ENCODE measurements at regions not wholly inside any gene's neighbourhood (a gene's known extent, or its start where the extent isn't known, plus 50 kb on each side); places are given as distances from the start of the nearest gene placed in this dataset.

DNA sequence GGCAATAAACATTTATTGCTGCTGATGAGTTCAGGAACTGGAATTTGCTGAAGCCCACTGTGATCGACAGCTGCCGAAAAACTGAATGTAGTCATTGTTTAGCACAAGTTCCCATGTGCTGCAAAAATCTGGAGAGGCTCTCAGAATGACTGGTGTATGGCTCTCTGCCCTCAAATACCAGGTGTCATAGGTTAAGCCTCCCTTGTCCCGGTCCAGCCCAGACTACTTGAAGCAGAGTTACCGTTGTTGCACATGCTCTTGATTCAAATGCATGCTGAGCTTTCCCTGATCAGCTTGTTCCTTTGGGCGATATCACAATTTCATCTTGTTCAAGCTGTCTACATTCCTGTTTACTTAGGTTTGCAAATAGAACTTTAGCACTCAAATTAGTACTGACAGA lies 625.2 kb downstream of the CPS1 start:
- Histone ChIP-seq H3K4me2 (ENCODE audit: insufficient read depth, low read length) (no peak overlapping the region), H3K9ac (ENCODE audit: low read depth, low read length) (no peak overlapping the region), H3K27ac (ENCODE audit: low read length) (no peak overlapping the region), H2AFZ (ENCODE audit: low read depth, low read length) (no peak overlapping the region), H4K20me1 (ENCODE audit: insufficient read depth, low read length) (no peaks in the 10 kb centered on the region), H3K79me2 (ENCODE audit: insufficient read depth, low read length) (no peaks in the 10 kb centered on the region), H3K4me3 (ENCODE audit: low read depth in 1 of 2, low read length in 2 of 2) (no peak overlapping the region), H3K36me3 (ENCODE audit: insufficient read depth, low read length) (no peaks in the 10 kb centered on the region), H3K27me3 (ENCODE audit: insufficient read depth, low read length, poor library complexity) (no peaks in the 10 kb centered on the region), H3K9me3 (ENCODE audit: insufficient read depth, low read length, severe bottlenecking) (no peaks in the 10 kb centered on the region), H3K4me1 (ENCODE audit: insufficient read depth, low read length) (no peaks in the 10 kb centered on the region)
- ATAC-seq (ENCODE audit: insufficient read depth, low read depth), result no peak
- DNase-seq, result no peak
- TF ChIP-seq, protein P1, sequence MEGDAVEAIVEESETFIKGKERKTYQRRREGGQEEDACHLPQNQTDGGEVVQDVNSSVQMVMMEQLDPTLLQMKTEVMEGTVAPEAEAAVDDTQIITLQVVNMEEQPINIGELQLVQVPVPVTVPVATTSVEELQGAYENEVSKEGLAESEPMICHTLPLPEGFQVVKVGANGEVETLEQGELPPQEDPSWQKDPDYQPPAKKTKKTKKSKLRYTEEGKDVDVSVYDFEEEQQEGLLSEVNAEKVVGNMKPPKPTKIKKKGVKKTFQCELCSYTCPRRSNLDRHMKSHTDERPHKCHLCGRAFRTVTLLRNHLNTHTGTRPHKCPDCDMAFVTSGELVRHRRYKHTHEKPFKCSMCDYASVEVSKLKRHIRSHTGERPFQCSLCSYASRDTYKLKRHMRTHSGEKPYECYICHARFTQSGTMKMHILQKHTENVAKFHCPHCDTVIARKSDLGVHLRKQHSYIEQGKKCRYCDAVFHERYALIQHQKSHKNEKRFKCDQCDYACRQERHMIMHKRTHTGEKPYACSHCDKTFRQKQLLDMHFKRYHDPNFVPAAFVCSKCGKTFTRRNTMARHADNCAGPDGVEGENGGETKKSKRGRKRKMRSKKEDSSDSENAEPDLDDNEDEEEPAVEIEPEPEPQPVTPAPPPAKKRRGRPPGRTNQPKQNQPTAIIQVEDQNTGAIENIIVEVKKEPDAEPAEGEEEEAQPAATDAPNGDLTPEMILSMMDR (IDR thresholded peaks at IDR 0.05; ENCODE audit: borderline replicate concordance, extremely low read depth, low read length, poor library complexity, severe bottlenecking), result no peak
- TF ChIP-seq EZH2 (IDR thresholded peaks at IDR 0.05; ENCODE audit: borderline replicate concordance, low read depth, low read length, severe bottlenecking), result no peak

DNA sequence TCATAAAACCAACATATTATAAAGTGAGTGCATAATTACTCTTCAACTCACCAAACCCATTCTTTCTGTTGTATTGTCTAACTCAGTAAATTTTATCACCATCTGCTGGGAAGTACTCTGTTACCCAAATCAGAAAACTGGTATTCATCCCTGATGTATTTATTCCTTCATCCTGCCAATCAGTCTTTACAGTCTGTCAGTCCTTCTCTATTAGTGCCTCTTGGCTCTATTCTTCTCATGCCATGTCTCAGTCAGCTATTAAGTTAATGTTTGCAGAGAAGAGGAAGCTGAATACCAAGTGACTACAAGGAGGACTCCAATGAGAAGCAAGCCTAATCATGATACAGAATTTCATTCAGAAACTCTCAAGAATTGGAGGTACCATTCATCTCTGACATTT lies 631.2 kb downstream of the CPS1 start:
- Histone ChIP-seq H3K27me3 (ENCODE audit: insufficient read depth, low read length, poor library complexity) (no peaks in the 10 kb centered on the region), H2AFZ (ENCODE audit: low read depth, low read length) (no peak overlapping the region), H4K20me1 (ENCODE audit: insufficient read depth, low read length) (no peaks in the 10 kb centered on the region), H3K36me3 (ENCODE audit: insufficient read depth, low read length) (no peaks in the 10 kb centered on the region), H3K9ac (ENCODE audit: low read depth, low read length) (no peak overlapping the region), H3K9me3 (ENCODE audit: insufficient read depth, low read length, severe bottlenecking) (no peaks in the 10 kb centered on the region), H3K4me1 (ENCODE audit: insufficient read depth, low read length) (no peaks in the 10 kb centered on the region), H3K27ac (ENCODE audit: low read length) (no peak overlapping the region), H3K4me3 (ENCODE audit: low read depth in 1 of 2, low read length in 2 of 2) (no peak overlapping the region), H3K4me2 (ENCODE audit: insufficient read depth, low read length) (no peak overlapping the region), H3K79me2 (ENCODE audit: insufficient read depth, low read length) (no peaks in the 10 kb centered on the region)
- DNase-seq (no peak), ATAC-seq (ENCODE audit: insufficient read depth, low read depth) (no peak)
- TF ChIP-seq, protein P1 (IDR thresholded peaks at IDR 0.05; ENCODE audit: borderline replicate concordance, extremely low read depth, low read length, poor library complexity, severe bottlenecking), result no peak
- no peak for TF ChIP-seq EZH2 (IDR thresholded peaks at IDR 0.05; ENCODE audit: borderline replicate concordance, low read depth, low read length, severe bottlenecking)

DNA sequence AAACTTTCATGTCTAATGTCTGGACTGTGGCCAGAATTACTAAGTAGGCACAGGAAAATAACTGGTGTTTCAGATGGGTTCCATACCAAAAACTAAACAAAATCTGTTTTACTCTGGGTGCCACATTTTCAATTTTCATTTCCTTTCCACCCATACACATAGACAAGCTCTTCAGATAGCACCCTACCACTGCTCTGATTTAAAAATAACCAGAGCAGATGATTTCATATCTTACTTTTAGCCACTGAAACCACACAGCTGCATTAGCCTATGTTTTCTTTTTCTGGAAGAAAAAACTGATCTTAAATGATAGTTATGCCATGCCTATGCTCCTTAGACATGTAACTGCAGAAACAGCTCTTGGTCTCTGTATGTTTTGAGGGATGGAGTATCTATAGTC lies 647.6 kb downstream of the CPS1 start:
- Histone ChIP-seq H3K4me1 (ENCODE audit: insufficient read depth, low read length) (no peaks in the 10 kb centered on the region), H3K27ac (ENCODE audit: low read length) (no peak overlapping the region), H3K9ac (ENCODE audit: low read depth, low read length) (no peak overlapping the region), H3K4me3 (ENCODE audit: low read depth in 1 of 2, low read length in 2 of 2) (no peak overlapping the region), H2AFZ (ENCODE audit: low read depth, low read length) (no peak overlapping the region), H4K20me1 (ENCODE audit: insufficient read depth, low read length) (no peaks in the 10 kb centered on the region), H3K27me3 (ENCODE audit: insufficient read depth, low read length, poor library complexity) (no peaks in the 10 kb centered on the region), H3K9me3 (ENCODE audit: insufficient read depth, low read length, severe bottlenecking) (no peaks in the 10 kb centered on the region), H3K36me3 (ENCODE audit: insufficient read depth, low read length) (no peaks in the 10 kb centered on the region), H3K79me2 (ENCODE audit: insufficient read depth, low read length) (no peaks in the 10 kb centered on the region), H3K4me2 (ENCODE audit: insufficient read depth, low read length) (no peak overlapping the region)
- ATAC-seq (ENCODE audit: insufficient read depth, low read depth), result no peak
- no peak for DNase-seq
- no peak for TF ChIP-seq EZH2 (IDR thresholded peaks at IDR 0.05; ENCODE audit: borderline replicate concordance, low read depth, low read length, severe bottlenecking)
- TF ChIP-seq, protein P1 (IDR thresholded peaks at IDR 0.05; ENCODE audit: borderline replicate concordance, extremely low read depth, low read length, poor library complexity, severe bottlenecking), result no peak

DNA sequence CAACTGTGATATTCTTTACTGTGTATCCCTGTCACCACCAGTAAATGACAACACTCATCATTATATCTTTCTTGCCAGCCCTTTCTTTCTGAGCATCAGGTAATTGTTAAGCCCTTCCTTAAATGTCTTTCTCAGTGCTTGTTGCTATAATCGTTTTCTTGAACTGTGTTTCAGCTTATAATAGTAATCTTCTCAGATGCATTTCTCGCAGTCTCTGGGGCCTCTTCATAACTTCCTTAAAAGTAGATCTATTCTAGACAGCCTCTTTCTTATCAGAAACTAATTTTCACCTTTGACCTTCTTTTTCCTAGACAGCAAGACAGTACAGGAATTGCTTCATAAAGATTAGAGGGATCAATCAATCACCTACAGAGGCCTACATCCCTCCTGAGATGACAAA lies 648.1 kb downstream of the CPS1 start:
- Histone ChIP-seq H3K4me3 (ENCODE audit: low read depth in 1 of 2, low read length in 2 of 2) (no peak overlapping the region), H3K9ac (ENCODE audit: low read depth, low read length) (no peak overlapping the region), H3K79me2 (ENCODE audit: insufficient read depth, low read length) (no peaks in the 10 kb centered on the region), H3K4me2 (ENCODE audit: insufficient read depth, low read length) (no peak overlapping the region), H3K36me3 (ENCODE audit: insufficient read depth, low read length) (no peaks in the 10 kb centered on the region), H2AFZ (ENCODE audit: low read depth, low read length) (no peak overlapping the region), H4K20me1 (ENCODE audit: insufficient read depth, low read length) (no peaks in the 10 kb centered on the region), H3K4me1 (ENCODE audit: insufficient read depth, low read length) (no peaks in the 10 kb centered on the region), H3K9me3 (ENCODE audit: insufficient read depth, low read length, severe bottlenecking) (no peaks in the 10 kb centered on the region), H3K27me3 (ENCODE audit: insufficient read depth, low read length, poor library complexity) (no peaks in the 10 kb centered on the region), H3K27ac (ENCODE audit: low read length) (no peak overlapping the region)
- ATAC-seq (ENCODE audit: insufficient read depth, low read depth), result no peak
- DNase-seq, result no peak
- TF ChIP-seq EZH2 (IDR thresholded peaks at IDR 0.05; ENCODE audit: borderline replicate concordance, low read depth, low read length, severe bottlenecking), result no peak
- TF ChIP-seq, protein P1 (IDR thresholded peaks at IDR 0.05; ENCODE audit: borderline replicate concordance, extremely low read depth, low read length, poor library complexity, severe bottlenecking), result no peak

Data from DND-41 (cell line).